ENCODE measurements at regions not wholly inside any gene's neighbourhood (a gene's known extent, or its start where the extent isn't known, plus 50 kb on each side); places are given as distances from the start of the nearest gene placed in this dataset.

DNA sequence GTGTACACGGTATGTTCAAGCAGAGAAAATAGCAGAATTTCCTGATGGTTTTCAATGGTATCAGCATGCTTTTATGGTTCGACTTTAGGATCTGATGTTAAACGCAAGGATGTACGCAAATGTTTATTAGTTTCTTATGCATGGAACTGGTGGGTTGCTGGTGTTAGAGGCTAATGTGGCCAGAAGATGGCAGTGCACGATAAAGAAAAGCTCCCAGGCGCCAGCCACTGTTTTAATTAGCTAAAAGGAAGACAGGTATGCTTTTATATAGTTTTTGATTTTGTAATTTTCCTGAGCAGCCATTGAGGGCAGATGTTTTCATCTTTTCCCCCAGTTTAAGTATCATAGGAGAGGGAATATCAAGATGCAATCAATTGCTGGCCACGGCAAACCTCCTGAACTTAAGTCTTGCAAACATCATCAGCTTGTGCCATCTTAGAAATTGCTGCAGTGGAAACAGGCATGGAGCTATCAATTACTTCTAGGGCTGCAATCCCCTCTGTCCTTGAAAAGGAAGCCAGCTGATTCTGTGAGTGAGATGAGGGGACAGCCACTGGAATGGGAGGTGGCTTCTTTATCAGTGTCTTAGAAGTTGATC lies 648.5 kb upstream of the RBFOX1 start:
- Histone ChIP-seq H3K9me2 (replicated peaks; ENCODE audit: insufficient read depth, low read length) (no peaks in the 10 kb centered on the region), H3K4me1 (ENCODE audit: low read length) (no peaks in the 10 kb centered on the region), H4K20me1 (ENCODE audit: insufficient read depth, low read depth, low read length) (no peaks in the 10 kb centered on the region), H2AFZ (ENCODE audit: low read length) (no peak overlapping the region), H3K36me3 (ENCODE audit: insufficient read depth, low read length) (no peaks in the 10 kb centered on the region; the same call in 1 of the 2 replicates), H3K27ac (ENCODE audit: low read length) (no peak overlapping the region), H3K4me2 (ENCODE audit: low read depth, low read length, poor library complexity, severe bottlenecking) (no peak overlapping the region), H3K4me3 (ENCODE audit: low read length) (no peak overlapping the region), H3K79me2 (ENCODE audit: low read length) (no peaks in the 10 kb centered on the region), H3K9ac (ENCODE audit: low read length) (no peak overlapping the region), H3K27me3 (ENCODE audit: low read length) (no peaks in the 10 kb centered on the region), H3K9me3 (ENCODE audit: low read length) (peaks cover 5% of the 10 kb centered on the region)
- DNase-seq: peak; percentile 74

DNA sequence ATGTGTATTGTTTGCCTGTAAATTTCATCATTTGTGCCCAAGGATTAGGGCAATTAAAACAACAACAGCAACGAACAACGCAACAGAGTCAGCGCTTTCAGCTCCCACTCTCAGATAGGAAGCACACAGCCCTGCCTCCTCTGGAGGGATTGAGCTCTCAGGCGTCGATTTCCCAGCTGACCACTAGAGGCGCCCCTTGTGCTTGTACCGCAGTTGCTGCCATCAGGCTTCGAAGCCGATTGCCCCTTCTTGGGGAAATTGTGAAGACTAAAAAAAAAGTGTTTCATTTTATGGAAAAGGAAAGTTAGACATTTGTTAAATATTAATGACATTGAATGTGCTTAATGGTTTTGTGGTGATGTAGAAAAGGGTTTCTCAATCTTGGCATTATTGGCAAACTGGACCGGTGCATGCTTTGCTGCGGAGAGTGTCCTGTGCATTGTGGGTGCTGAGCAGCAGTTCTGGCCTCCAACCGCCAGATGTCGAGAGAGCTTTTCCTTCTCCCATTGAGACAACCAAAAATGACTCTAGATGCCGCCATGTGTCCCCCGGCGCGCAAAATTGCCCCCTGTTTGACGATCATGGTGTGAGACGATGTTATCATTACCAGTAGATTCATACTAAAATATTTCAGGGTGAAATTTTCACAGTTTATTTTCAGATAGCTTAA lies 650.4 kb upstream of the RBFOX1 start:
- DNase-seq: peak; percentile 63
- H3K36me3 ChIP-seq (ENCODE audit: insufficient read depth, low read length): no peaks in the 10 kb centered on the region

DNA sequence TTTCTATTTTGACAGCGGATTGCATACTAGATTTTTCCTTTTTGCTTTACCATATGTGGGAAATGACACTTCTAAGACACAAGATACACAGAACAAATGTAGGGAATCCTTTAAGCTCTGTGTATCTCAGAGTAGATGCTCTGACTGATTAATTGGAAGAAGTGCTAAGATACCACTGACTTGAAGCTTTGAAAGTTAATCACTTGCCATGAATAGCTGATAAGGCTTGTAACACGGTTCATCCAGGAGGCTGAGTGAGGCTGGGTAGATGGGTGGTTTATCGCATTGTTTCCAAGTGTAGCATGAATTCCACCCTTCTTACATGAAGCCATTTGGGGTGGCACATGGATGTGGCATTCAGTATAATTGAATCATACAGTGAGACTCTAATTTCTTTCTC lies 654.1 kb upstream of the RBFOX1 start:
- Histone ChIP-seq H3K9me2 (replicated peaks; ENCODE audit: insufficient read depth, low read length) (no peaks in the 10 kb centered on the region), H4K20me1 (ENCODE audit: insufficient read depth, low read depth, low read length) (no peaks in the 10 kb centered on the region), H3K4me3 (ENCODE audit: low read length) (no peak overlapping the region), H3K27me3 (ENCODE audit: low read length) (no peaks in the 10 kb centered on the region), H3K27ac (ENCODE audit: low read length) (no peak overlapping the region), H3K4me1 (ENCODE audit: low read length) (no peaks in the 10 kb centered on the region), H3K36me3 (ENCODE audit: insufficient read depth, low read length) (no peaks in the 10 kb centered on the region), H2AFZ (ENCODE audit: low read length) (no peak overlapping the region), H3K4me2 (ENCODE audit: low read depth, low read length, poor library complexity, severe bottlenecking) (no peak overlapping the region), H3K79me2 (ENCODE audit: low read length) (no peaks in the 10 kb centered on the region), H3K9ac (ENCODE audit: low read length) (no peak overlapping the region), H3K9me3 (ENCODE audit: low read length) (no peaks in the 10 kb centered on the region)
- DNase-seq: no peak

More for the DNA sequence above, 650.4 kb upstream of the RBFOX1 start:
- Histone ChIP-seq H2AFZ (ENCODE audit: low read length) (no peak overlapping the region), H3K27me3 (ENCODE audit: low read length) (no peaks in the 10 kb centered on the region), H3K27ac (ENCODE audit: low read length) (no peak overlapping the region), H4K20me1 (ENCODE audit: insufficient read depth, low read depth, low read length) (no peaks in the 10 kb centered on the region), H3K4me3 (ENCODE audit: low read length) (no peak overlapping the region), H3K9me2 (replicated peaks; ENCODE audit: insufficient read depth, low read length) (no peaks in the 10 kb centered on the region), H3K9me3 (ENCODE audit: low read length) (no peaks in the 10 kb centered on the region), H3K9ac (ENCODE audit: low read length) (no peak overlapping the region), H3K79me2 (ENCODE audit: low read length) (no peaks in the 10 kb centered on the region), H3K4me1 (ENCODE audit: low read length) (no peaks in the 10 kb centered on the region), H3K4me2 (ENCODE audit: low read depth, low read length, poor library complexity, severe bottlenecking) (no peak overlapping the region)

DNA sequence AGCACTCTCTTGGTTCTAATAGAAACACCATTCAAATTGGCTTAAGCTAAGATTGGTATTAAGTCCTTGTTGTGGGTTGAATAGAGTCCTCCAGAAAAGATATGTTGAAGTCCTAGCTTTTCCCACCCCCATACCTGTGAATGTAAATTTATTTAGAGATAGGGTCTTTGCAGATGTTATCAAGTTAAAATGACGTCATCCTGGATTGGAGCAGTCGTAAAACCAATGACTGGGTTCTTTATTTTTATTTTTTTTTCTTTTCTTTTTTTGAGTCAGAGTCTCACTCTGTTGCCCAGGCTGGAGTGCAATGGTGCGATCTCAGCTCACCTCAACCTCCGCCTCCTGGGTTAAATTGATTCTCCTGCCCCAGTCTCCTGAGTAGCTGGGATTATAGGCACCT lies 658.6 kb upstream of the RBFOX1 start:
- Histone ChIP-seq H3K4me2 (ENCODE audit: low read depth, low read length, poor library complexity, severe bottlenecking) (no peak overlapping the region), H3K9me3 (ENCODE audit: low read length) (peaks cover 6% of the 10 kb centered on the region; the same call in 1 of the 2 replicates), H2AFZ (ENCODE audit: low read length) (no peak overlapping the region), H3K27ac (ENCODE audit: low read length) (no peak overlapping the region), H3K27me3 (ENCODE audit: low read length) (no peaks in the 10 kb centered on the region), H3K9me2 (replicated peaks; ENCODE audit: insufficient read depth, low read length) (no peaks in the 10 kb centered on the region), H3K4me1 (ENCODE audit: low read length) (no peaks in the 10 kb centered on the region), H3K79me2 (ENCODE audit: low read length) (no peaks in the 10 kb centered on the region), H3K9ac (ENCODE audit: low read length) (no peak overlapping the region), H3K36me3 (ENCODE audit: insufficient read depth, low read length) (no peaks in the 10 kb centered on the region), H3K4me3 (ENCODE audit: low read length) (no peak overlapping the region), H4K20me1 (ENCODE audit: insufficient read depth, low read depth, low read length) (no peaks in the 10 kb centered on the region)
- DNase-seq: no peak

DNA sequence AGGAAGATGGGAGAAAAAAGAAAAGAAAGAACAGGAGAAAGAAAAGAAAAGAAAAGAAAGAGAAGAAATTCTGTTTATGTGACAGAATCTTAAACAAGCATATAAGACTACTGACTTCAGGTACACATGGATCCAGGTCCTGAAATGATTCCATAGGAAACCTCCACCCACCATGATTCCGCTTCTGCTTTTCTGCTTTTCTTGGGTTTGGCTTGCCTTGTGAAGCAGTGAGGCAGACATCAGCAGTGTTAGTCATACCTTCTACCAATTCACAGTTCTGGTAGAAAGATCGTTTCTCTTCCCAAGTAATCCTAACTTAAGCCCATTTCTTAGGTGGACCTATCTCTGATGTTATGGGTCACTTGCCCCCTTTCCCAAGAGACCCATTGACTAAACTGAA lies 660.1 kb upstream of the RBFOX1 start:
- H3K36me3 ChIP-seq (ENCODE audit: insufficient read depth, low read length): no peaks in the 10 kb centered on the region
- no peaks in the 10 kb centered on the region for H4K20me1 ChIP-seq (ENCODE audit: insufficient read depth, low read depth, low read length)
- H3K4me3 ChIP-seq (ENCODE audit: low read length): no peak overlapping the region
- H3K9me2 ChIP-seq (replicated peaks; ENCODE audit: insufficient read depth, low read length): no peaks in the 10 kb centered on the region
- no peaks in the 10 kb centered on the region for H3K79me2 ChIP-seq (ENCODE audit: low read length)
- H2AFZ ChIP-seq (ENCODE audit: low read length): no peak overlapping the region
- no peaks in the 10 kb centered on the region for H3K4me1 ChIP-seq (ENCODE audit: low read length)
- H3K4me2 ChIP-seq (ENCODE audit: low read depth, low read length, poor library complexity, severe bottlenecking): no peak overlapping the region
- DNase-seq: no peak
- H3K27ac ChIP-seq (ENCODE audit: low read length): no peak overlapping the region
- no peak overlapping the region for H3K9ac ChIP-seq (ENCODE audit: low read length)
- peaks cover 6% of the 10 kb centered on the region; the same call in 1 of the 2 replicates for H3K9me3 ChIP-seq (ENCODE audit: low read length)
- no peaks in the 10 kb centered on the region for H3K27me3 ChIP-seq (ENCODE audit: low read length)

DNA sequence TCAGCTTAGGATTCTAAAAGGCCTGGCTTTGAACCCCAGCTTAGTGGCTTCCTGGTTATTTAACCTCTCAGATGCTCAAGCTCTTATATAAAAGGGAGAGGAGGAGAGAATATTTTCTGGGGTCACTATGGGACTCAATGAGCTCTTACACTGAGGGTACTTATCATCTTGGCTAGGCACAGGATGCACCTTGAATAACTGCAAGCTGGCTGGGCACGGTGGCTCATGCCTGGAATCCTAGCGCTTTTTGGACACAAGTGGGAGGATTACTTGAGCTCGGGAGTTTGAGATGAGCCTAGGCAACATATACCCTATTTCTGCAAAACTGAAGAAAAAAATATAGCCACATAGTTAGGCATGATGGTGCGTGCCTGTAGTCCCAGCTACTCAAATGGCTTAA lies 665.3 kb upstream of the RBFOX1 start:
- H3K9me3 ChIP-seq (ENCODE audit: low read length): peaks cover 6% of the 10 kb centered on the region; the same call in 1 of the 2 replicates
- H3K4me3 ChIP-seq (ENCODE audit: low read length): no peak overlapping the region
- no peaks in the 10 kb centered on the region for H4K20me1 ChIP-seq (ENCODE audit: insufficient read depth, low read depth, low read length)
- H3K27me3 ChIP-seq (ENCODE audit: low read length): no peaks in the 10 kb centered on the region
- no peak for DNase-seq
- no peak overlapping the region for H3K27ac ChIP-seq (ENCODE audit: low read length)
- no peaks in the 10 kb centered on the region for H3K9me2 ChIP-seq (replicated peaks; ENCODE audit: insufficient read depth, low read length)
- no peak overlapping the region for H3K4me2 ChIP-seq (ENCODE audit: low read depth, low read length, poor library complexity, severe bottlenecking)
- H2AFZ ChIP-seq (ENCODE audit: low read length): no peak overlapping the region
- H3K9ac ChIP-seq (ENCODE audit: low read length): no peak overlapping the region
- H3K79me2 ChIP-seq (ENCODE audit: low read length): no peaks in the 10 kb centered on the region
- no peaks in the 10 kb centered on the region for H3K4me1 ChIP-seq (ENCODE audit: low read length)
- no peaks in the 10 kb centered on the region for H3K36me3 ChIP-seq (ENCODE audit: insufficient read depth, low read length)

DNA sequence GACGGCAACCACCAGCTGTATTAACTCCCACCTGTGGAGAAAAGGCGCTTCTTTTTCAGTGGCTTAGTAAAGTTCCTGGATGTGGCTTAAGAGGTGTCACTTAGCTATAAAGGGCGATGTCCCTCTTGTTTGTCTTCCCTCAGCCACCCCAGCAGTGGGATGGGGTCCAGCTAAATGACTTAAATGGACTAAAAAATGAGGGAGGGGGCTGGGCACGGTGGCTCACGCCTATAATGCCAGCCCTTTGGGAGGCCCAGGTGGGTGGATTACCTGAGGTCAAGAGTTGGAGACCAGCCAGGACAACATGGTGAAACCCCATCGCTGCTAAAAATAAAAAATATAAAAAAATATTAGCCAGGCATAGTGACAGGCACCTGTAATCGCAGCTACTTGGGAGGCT lies 667.5 kb upstream of the RBFOX1 start:
- Histone ChIP-seq H2AFZ (ENCODE audit: low read length) (no peak overlapping the region), H3K4me2 (ENCODE audit: low read depth, low read length, poor library complexity, severe bottlenecking) (no peak overlapping the region), H3K4me3 (ENCODE audit: low read length) (no peak overlapping the region), H3K79me2 (ENCODE audit: low read length) (no peaks in the 10 kb centered on the region), H3K4me1 (ENCODE audit: low read length) (no peaks in the 10 kb centered on the region), H3K9ac (ENCODE audit: low read length) (no peak overlapping the region), H3K27ac (ENCODE audit: low read length) (no peak overlapping the region), H3K36me3 (ENCODE audit: insufficient read depth, low read length) (no peaks in the 10 kb centered on the region), H3K9me3 (ENCODE audit: low read length) (peaks cover 2% of the 10 kb centered on the region; the same call in 1 of the 2 replicates), H3K9me2 (replicated peaks; ENCODE audit: insufficient read depth, low read length) (no peaks in the 10 kb centered on the region), H4K20me1 (ENCODE audit: insufficient read depth, low read depth, low read length) (no peaks in the 10 kb centered on the region), H3K27me3 (ENCODE audit: low read length) (no peaks in the 10 kb centered on the region)
- no peak for DNase-seq

DNA sequence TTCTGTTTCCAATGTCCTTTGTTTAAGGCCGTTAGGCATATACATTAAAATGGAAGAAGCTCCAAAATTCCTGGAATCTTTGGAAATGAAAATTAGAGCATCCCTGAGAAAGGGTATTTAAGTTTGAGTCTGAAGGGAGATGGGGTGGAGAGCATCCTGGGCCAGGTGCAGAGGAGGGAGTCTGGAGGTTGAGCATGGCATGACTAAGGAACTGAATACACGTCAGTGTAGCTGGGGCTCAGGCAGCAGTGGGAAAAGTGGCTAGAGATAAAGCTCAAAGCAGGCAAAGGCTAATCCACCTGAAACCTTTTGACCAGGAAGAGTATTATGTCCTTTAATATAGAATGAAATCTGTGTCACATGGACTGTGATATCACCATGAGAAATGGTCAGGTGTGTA lies 669.0 kb upstream of the RBFOX1 start:
- Histone ChIP-seq H3K9me2 (replicated peaks; ENCODE audit: insufficient read depth, low read length) (no peaks in the 10 kb centered on the region), H3K36me3 (ENCODE audit: insufficient read depth, low read length) (no peaks in the 10 kb centered on the region), H3K27me3 (ENCODE audit: low read length) (no peaks in the 10 kb centered on the region), H3K9me3 (ENCODE audit: low read length) (peaks cover 2% of the 10 kb centered on the region; the same call in 1 of the 2 replicates), H3K9ac (ENCODE audit: low read length) (no peak overlapping the region), H3K4me1 (ENCODE audit: low read length) (no peaks in the 10 kb centered on the region), H3K4me3 (ENCODE audit: low read length) (no peak overlapping the region), H3K4me2 (ENCODE audit: low read depth, low read length, poor library complexity, severe bottlenecking) (no peak overlapping the region), H4K20me1 (ENCODE audit: insufficient read depth, low read depth, low read length) (no peaks in the 10 kb centered on the region), H3K79me2 (ENCODE audit: low read length) (no peaks in the 10 kb centered on the region), H2AFZ (ENCODE audit: low read length) (no peak overlapping the region), H3K27ac (ENCODE audit: low read length) (no peak overlapping the region)
- no peak for DNase-seq

Measured in Karpas-422 (cell line).